ENCODE measurements at regions not wholly inside any gene's neighbourhood (a gene's known extent, or its start where the extent isn't known, plus 50 kb on each side); places are given as distances from the start of the nearest gene placed in this dataset.

- TF ChIP-seq, protein P1, sequence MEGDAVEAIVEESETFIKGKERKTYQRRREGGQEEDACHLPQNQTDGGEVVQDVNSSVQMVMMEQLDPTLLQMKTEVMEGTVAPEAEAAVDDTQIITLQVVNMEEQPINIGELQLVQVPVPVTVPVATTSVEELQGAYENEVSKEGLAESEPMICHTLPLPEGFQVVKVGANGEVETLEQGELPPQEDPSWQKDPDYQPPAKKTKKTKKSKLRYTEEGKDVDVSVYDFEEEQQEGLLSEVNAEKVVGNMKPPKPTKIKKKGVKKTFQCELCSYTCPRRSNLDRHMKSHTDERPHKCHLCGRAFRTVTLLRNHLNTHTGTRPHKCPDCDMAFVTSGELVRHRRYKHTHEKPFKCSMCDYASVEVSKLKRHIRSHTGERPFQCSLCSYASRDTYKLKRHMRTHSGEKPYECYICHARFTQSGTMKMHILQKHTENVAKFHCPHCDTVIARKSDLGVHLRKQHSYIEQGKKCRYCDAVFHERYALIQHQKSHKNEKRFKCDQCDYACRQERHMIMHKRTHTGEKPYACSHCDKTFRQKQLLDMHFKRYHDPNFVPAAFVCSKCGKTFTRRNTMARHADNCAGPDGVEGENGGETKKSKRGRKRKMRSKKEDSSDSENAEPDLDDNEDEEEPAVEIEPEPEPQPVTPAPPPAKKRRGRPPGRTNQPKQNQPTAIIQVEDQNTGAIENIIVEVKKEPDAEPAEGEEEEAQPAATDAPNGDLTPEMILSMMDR (IDR thresholded peaks at IDR 0.05; ENCODE audit: extremely low read depth, insufficient read depth, missing control alignments) = no peak
- DNase-seq (ENCODE audit: low spot score) = no peak
- in situ Hi-C loops (cut with MboI; ENCODE audit: low pct_unique_long_range_greater_than_20kb, low sequenced_read_pairs, unreplicated experiment) = no loop called here
Measured at GRCh38 chrX:20432048-20432447, 165.3 kb upstream of the RPS6KA3 start.

DNA sequence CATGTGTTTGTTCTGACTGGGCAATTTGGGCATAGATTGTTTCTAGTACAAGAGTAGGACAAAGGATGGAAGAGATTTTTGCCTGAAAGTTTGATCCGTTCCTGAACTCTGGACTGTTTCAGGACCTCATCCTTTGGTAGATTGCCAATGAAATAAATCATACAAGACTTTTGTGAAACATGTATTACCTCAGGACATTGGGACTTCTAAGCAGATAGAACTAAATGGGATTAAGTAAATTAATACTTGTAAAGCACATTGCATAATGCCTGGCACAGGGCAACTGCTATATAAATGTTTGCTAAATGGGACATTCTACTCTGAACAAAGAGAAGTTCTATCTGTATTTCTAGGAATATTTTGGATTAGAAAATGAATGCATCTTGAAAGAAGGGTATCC lies 164.8 kb upstream of the RPS6KA3 start:
- DNase-seq (ENCODE audit: low spot score) = no peak
- in situ Hi-C loops (cut with MboI; ENCODE audit: low pct_unique_long_range_greater_than_20kb, low sequenced_read_pairs, unreplicated experiment) = no loop called here

DNA sequence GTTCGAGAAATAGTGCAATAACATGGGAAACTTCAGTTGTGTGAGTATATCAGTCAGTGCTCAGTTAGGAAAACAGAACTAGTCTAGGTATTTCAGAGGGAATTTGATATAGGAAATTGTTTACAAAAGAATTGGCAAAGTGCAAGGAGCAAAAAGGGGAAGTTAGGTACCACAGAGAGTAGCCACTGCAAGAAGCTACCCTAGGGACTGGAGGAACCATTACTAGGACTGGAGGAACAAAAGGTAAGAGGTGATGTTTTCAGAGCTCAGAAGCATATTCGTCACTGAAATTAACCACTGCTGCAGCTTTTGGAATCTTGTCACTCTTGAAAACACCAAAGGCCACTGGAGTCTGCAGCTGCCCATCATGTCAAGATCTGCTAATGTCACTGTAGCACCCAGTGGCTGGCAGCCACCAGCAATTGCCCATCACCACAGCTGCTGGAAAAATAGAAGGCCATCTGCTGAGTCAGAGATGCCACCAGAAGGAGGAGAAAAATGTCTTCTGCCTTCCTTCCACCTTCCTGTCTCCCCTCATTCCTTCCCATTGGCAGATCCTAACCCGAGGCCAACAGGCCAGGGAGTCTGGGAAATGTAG lies 160.6 kb upstream of the RPS6KA3 start:
- no peak for DNase-seq (ENCODE audit: low spot score)
- in situ Hi-C loops (cut with MboI; ENCODE audit: low pct_unique_long_range_greater_than_20kb, low sequenced_read_pairs, unreplicated experiment) = no loop called here
- TF ChIP-seq, protein P1 (IDR thresholded peaks at IDR 0.05; ENCODE audit: extremely low read depth, insufficient read depth, missing control alignments) = no peak

More for the DNA sequence above, 164.8 kb upstream of the RPS6KA3 start:
- TF ChIP-seq, protein P1 (IDR thresholded peaks at IDR 0.05; ENCODE audit: extremely low read depth, insufficient read depth, missing control alignments) = no peak

- TF ChIP-seq, protein P1 (IDR thresholded peaks at IDR 0.05; ENCODE audit: extremely low read depth, insufficient read depth, missing control alignments) = no peak
- DNase-seq (ENCODE audit: low spot score) = no peak
- in situ Hi-C loops (cut with MboI; ENCODE audit: low pct_unique_long_range_greater_than_20kb, low sequenced_read_pairs, unreplicated experiment) = no loop called here
Measured at GRCh38 chrX:20421697-20422096, 155.0 kb upstream of the RPS6KA3 start.

- in situ Hi-C loops (cut with MboI; ENCODE audit: low pct_unique_long_range_greater_than_20kb, low sequenced_read_pairs, unreplicated experiment) = no loop called here
- TF ChIP-seq, protein P1 (IDR thresholded peaks at IDR 0.05; ENCODE audit: extremely low read depth, insufficient read depth, missing control alignments) = no peak
- no peak for DNase-seq (ENCODE audit: low spot score)
Measured at GRCh38 chrX:20421275-20421674, 154.6 kb upstream of the RPS6KA3 start.

GRCh38 chrX:20420058-20420457 lies 153.3 kb upstream of the RPS6KA3 start:
- in situ Hi-C loops (cut with MboI; ENCODE audit: low pct_unique_long_range_greater_than_20kb, low sequenced_read_pairs, unreplicated experiment) = no loop called here
- TF ChIP-seq, protein P1 (IDR thresholded peaks at IDR 0.05; ENCODE audit: extremely low read depth, insufficient read depth, missing control alignments) = no peak
- DNase-seq (ENCODE audit: low spot score) = no peak
